Fibroblast of villous mesenchyme (primary cell): ENCODE measurements at regions not wholly inside any gene's neighbourhood (a gene's known extent, or its start where the extent isn't known, plus 50 kb on each side); places are given as distances from the start of the nearest gene placed in this dataset.

Experiments used
- DNase-seq: peaks from one replicate; pipeline ENCODE4 v3.0.0-alpha.2; 2010; ENCODE audit warnings: low read depth
- H3K4me3 ChIP-seq: 2 replicates; pipeline ENCODE4 v1.5.1; 2011; ENCODE audit warnings: low read depth, mild to moderate bottlenecking, low read length
- CTCF ChIP-seq: IDR thresholded peaks from 2 replicates; pipeline ENCODE4 v1.5.1; 2012; ENCODE audit warnings: low read depth, mild to moderate bottlenecking, low read length; ENCODE audit not compliant: insufficient read depth

GRCh38 chr18:29811519-29811918, 1231.0 kb downstream of the DSC3 start:
- TF ChIP-seq CTCF: no peak
- no peak overlapping the region for H3K4me3 ChIP-seq
- no peak for DNase-seq

GRCh38 chr18:29780816-29781215, 1261.7 kb downstream of the DSC3 start:
- TF ChIP-seq CTCF: no peak
- no peak for DNase-seq

GRCh38 chr18:29779096-29779495, 1263.4 kb downstream of the DSC3 start:
- TF ChIP-seq CTCF: no peak
- peak; percentile 0 for DNase-seq

More at GRCh38 chr18:29780816-29781215, 1261.7 kb downstream of the DSC3 start:
- no peak overlapping the region for H3K4me3 ChIP-seq

GRCh38 chr18:29753379-29753778, 1289.2 kb downstream of the DSC3 start:
- H3K4me3 ChIP-seq: no peak overlapping the region
- TF ChIP-seq CTCF: no peak
- DNase-seq: no peak

More at GRCh38 chr18:29779096-29779495, 1263.4 kb downstream of the DSC3 start:
- H3K4me3 ChIP-seq: no peak overlapping the region

- DNase-seq: peak; percentile 4
- H3K4me3 ChIP-seq: no peak overlapping the region
- no peak for TF ChIP-seq CTCF
These were observed 1292.8 kb downstream of the DSC3 start for GRCh38 chr18:29749704-29750103.

- TF ChIP-seq CTCF: no peak
- no peak overlapping the region for H3K4me3 ChIP-seq
- no peak for DNase-seq
These were observed 1301.1 kb downstream of the DSC3 start for GRCh38 chr18:29741461-29741860.

- TF ChIP-seq CTCF: no peak
- DNase-seq: no peak
- no peak overlapping the region for H3K4me3 ChIP-seq
These were observed 1304.9 kb downstream of the DSC3 start for GRCh38 chr18:29737620-29738019.
